Posterior vena cava (tissue), 2 donors: ENCODE measurements at regions not wholly inside any gene's neighbourhood (a gene's known extent, or its start where the extent isn't known, plus 50 kb on each side); places are given as distances from the start of the nearest gene placed in this dataset.

Experiments
- DNase-seq: peaks from one replicate; pipeline ENCODE4 v3.0.0-alpha.2; 2020; ENCODE audit warnings: low spot score
- intact Hi-C, 2 donors: fragments of 100-400 bp; cut with DNase I; formaldehyde crosslinking; loops; one replicate each; pipeline versions ENCODE4 v1.14.1 to v1.14.2; 2022 to 2023
- donor health status: DM: yes; HTN: yes; CAD: no.
- donor health status: DM: yes; HTN: yes; CAD: no.

DNA sequence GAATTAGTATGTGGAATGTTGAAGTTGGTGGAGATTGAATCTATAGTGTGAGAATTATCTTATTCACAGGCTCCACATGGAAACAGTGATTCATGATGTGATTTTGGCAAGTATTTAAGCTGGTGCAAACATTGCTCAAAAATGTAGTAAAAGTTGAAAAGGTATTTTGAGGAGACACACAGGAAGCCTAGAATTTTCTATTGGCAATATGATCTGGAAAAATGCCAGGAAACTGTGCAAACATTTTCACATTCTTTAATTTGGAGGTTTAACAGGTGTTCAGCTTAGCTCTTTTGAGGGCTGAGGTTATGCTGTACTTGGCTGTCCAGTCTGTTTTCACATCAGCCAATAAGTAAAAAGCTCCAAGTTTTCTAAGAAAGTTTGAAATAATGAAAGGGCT lies 327.3 kb downstream of the RWDD3 start:
- intact Hi-C loops, result no loop called here
- no peak for DNase-seq

DNA sequence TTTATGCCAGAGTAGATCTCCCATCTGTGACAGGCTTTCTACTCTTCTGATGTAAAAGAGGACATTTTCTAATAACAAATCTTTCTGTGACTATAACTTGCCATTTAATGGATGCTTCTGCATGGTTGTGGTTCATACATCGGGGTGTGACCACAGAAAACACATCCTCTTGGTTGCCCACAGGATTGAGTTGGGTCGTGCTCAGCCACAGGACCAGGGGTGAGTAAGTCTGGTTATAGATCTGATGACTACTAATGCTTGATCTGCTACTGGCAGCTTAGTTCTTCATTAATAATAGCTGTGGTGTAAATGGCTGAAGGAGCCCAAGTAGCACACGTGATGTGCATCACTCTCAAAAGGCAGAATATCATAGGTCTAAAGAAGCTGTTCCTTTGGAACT lies 328.2 kb downstream of the RWDD3 start:
- no peak for DNase-seq
- intact Hi-C loops, result no loop called here

GRCh38 chr1:95572002-95572401 lies 338.0 kb downstream of the RWDD3 start:
- no peak for DNase-seq
- intact Hi-C loops, result no loop called here

- no peak for DNase-seq
- intact Hi-C loops, result no loop called here
Measured at GRCh38 chr1:95572962-95573361, 339.0 kb downstream of the RWDD3 start.

GRCh38 chr1:95575291-95575690 lies 341.3 kb downstream of the RWDD3 start:
- DNase-seq, result no peak
- intact Hi-C loops, result no loop called here

DNA sequence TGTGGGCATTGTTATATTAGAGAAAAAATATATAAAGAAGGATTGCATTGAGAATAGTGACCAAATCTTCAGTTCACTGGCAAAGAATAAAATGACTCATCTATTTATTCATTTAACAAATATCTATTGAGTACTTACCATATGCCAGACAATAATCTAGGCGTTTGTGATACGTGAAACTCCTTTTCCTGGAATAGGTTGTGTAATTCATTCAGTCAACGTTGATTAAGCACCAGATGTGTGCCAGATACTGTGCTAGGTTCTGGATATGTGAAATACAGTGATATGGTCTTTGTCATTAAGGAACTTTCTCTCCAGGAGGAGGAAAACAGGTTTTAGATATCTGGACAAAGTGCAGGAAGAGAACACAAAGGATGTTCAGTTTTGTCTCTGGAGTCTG lies 344.5 kb downstream of the RWDD3 start:
- DNase-seq, result no peak
- intact Hi-C loops, result no loop called here

DNA sequence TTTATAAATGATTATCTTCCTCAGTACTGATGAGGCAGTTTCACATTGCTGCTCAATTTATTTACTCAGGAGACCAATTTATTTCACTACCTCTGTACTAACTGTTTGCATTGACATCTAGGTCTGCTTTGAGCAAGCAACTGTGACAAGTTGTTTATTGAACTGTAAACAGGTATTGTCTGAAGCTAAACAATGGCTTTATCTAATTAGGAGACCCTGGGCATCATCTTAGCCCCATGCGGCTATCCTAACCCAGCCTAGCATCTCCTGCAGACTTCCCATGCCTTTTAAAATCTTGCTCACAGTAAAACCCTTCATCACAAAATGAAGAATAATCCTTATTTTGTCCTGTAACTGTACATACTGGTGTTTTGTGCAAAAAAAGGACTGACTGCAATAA lies 348.2 kb downstream of the RWDD3 start:
- intact Hi-C loops, result no loop called here
- DNase-seq, result no peak

GRCh38 chr1:95582746-95583145 lies 348.7 kb downstream of the RWDD3 start:
- intact Hi-C loops, result no loop called here
- DNase-seq, result no peak

- DNase-seq, result no peak
- intact Hi-C loops, result no loop called here
Measured at GRCh38 chr1:95583661-95584210, 349.7 kb downstream of the RWDD3 start.

DNA sequence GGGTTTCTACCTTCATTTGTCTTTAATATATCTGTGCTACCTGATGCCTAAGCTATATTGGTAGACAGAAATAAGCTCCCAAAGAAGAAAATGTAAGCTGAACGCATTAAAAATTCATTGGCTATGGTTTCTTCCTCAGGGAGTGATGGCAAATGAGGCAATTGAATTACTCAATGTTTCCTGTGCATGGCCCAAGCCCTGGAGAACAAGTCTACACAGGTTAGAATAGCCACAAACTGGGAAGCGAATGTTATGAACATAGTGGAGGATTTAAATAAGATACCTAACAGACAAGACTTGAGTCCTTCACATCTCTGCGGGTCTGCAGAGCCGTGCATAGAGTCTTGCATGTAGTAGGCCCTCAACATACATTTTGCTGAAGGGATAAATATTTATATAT lies 350.3 kb downstream of the RWDD3 start:
- intact Hi-C loops, result no loop called here
- no peak for DNase-seq

- intact Hi-C loops, result no loop called here
- DNase-seq, result no peak
Measured at GRCh38 chr1:95604771-95605170, 370.8 kb downstream of the RWDD3 start.

DNA sequence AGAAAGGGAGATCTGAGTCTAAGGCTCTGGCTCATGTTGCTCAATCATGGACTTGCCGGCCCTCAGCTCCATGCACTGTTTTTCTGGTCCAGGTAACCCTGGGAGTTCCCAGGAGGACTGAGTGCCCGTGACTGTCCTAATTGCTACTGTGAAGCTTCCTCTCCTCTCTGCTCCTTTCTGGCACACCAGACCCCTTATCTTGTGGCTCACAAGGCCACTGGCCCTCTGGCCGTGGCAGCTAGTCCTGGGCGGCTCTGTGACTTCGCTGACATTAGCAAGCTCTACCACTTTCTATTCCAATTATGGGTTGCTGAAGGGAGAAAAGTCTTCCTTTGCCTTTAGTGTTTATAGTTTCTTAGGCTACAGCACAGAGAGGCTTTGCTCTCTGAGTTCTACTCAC lies 380.2 kb downstream of the RWDD3 start:
- intact Hi-C loops, result no loop called here
- no peak for DNase-seq

DNA sequence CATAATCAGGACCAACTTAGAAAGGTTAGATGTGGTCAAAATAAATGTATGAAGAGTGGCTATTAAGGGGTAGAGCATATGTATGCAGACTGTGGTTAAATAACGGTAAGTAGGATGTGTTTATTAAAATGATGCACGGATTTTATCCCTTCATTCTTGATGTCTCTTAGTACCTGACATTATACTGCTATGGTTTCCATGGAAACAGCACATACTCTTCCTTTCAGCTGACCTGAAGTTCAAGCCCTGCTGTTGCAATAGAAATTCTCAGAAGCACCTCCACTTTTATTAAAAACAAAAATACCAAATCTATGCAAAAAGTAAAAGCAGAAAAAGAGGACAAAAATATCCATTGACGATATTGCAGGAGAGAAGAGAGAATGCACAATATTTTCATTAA lies 381.4 kb downstream of the RWDD3 start:
- intact Hi-C loops, result no loop called here
- no peak for DNase-seq

- intact Hi-C loops, result no loop called here
Measured at GRCh38 chr1:95620076-95620475, 386.1 kb downstream of the RWDD3 start.

DNA sequence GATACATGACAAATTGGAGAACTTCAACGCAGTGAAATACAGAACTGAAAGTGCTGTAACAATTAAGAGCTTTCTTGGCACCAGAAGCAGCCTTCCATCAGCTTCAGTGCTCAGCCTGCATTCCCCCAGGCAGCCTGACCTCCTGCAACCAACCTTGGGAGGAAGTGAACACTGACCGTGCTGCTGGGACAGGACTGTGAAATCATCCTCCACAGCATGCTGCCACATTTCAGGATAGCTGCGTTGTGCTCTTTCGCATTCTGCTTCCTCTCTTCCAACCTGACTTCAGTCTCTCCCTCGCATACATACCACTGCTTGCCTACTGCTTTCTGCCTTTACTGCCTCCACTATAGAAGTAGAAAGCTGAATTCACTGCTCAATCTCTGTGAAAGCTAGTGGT lies 388.6 kb downstream of the RWDD3 start:
- DNase-seq, result no peak
- intact Hi-C loops, result no loop called here

More at GRCh38 chr1:95620076-95620475, 386.1 kb downstream of the RWDD3 start:
- DNase-seq, result no peak

DNA sequence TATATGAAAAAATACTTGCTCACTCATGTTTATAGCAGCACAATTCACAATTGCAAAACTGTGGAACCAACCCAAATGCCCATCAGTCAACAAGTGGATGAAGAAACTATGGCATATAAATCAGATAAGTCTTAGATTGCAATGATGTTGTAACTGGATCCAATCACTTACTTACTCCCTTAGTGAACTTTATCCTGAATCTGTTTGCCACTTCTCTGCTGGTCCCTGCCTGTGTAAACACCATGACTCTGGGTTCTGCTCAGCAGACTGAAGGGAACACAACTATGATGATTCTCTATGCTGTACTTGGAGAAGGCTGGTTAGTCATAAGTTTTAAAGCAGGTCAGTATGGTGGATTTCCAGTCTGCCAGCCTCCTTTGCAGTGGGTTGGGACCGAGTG lies 391.2 kb downstream of the RWDD3 start:
- intact Hi-C loops, result no loop called here
- DNase-seq, result no peak

GRCh38 chr1:95627244-95627643 lies 393.2 kb downstream of the RWDD3 start:
- DNase-seq, result no peak

GRCh38 chr1:95631695-95632094 lies 397.7 kb downstream of the RWDD3 start:
- DNase-seq, result no peak
- intact Hi-C loops, result no loop called here

More at GRCh38 chr1:95627244-95627643, 393.2 kb downstream of the RWDD3 start:
- intact Hi-C loops, result no loop called here

DNA sequence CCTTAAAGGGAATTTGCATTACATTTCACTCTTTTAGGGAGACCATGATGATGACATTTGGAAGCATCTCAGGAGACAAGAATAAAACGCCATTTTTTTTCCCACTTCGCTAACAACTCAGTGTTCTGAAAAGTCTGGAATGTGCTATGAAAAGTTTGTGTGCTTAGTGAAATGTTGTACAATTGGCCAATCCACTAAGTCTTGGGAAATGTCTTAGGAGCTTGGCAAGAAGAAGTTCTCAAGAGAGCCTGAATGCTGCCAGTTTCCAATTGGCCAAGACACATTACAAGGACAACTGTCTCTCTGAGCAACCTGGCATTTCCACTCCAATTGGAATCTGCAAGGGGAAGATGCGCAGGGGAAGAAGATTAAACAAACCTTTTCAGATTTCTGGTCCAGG lies 401.8 kb downstream of the RWDD3 start:
- intact Hi-C loops, result no loop called here
- no peak for DNase-seq

GRCh38 chr1:95636897-95637296 lies 402.9 kb downstream of the RWDD3 start:
- DNase-seq, result no peak
- intact Hi-C loops, result no loop called here

GRCh38 chr1:95640746-95641145 lies 406.7 kb downstream of the RWDD3 start:
- no peak for DNase-seq
- intact Hi-C loops, result no loop called here

- intact Hi-C loops, result no loop called here
Measured at GRCh38 chr1:95641386-95641785, 407.4 kb downstream of the RWDD3 start.

More at GRCh38 chr1:95641386-95641785, 407.4 kb downstream of the RWDD3 start:
- no peak for DNase-seq
